ENCODE measurements at regions not wholly inside any gene's neighbourhood (a gene's known extent, or its start where the extent isn't known, plus 50 kb on each side); places are given as distances from the start of the nearest gene placed in this dataset.

DNA sequence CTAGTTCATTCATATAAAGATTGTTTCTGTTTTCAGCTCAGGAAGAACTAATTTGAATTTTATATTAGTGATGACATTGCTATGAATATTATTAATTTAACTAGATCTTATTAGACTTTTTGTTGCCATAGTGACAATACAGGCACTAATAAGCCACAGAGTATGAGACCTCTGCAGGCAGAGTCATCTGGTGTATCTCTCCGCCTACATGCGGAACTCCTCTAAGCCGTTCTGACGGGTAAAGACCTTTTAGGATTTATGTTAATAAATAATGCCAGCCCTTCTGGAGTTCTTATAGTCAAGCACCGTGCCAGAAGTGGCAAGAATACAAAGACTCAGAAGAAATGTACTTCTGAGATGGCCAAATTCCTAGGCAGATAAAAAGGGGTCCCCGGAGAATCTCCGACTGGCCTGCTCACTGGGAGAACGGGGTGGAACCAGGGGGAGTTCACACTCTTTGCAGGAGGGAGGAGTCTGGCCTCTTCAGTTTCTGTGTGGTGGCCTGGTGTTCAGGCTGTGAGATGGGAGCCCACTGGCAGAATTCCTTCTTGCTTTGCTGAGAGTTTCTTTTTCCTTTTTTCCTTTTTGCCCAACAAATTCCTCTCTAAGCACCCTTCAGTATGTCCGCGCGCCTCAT is 85.1 kb upstream of the IL12B start:
- H3K36me3 ChIP-seq (ENCODE audit: control insufficient read depth in 2 of 3, insufficient read depth in 3 of 3, low read length in 3 of 3), result no peaks in the 10 kb centered on the region
- ATAC-seq (no peak), DNase-seq (no peak)
- H3K4me3 Mint-ChIP-seq, result no peak overlapping the region
- H3K27me3 Mint-ChIP-seq, result peaks cover 0 to 18% (median 0%) of the 10 kb centered on the region in 5 donors
- H3K4me3 ChIP-seq (ENCODE audit: low read length), result no peak overlapping the region
- POLR2A ChIA-PET, result no interaction called here
- peaks cover 27 to 31% of the 10 kb centered on the region in 2 donors for H3K4me1 ChIP-seq (ENCODE audit: control insufficient read depth in 2 of 2, insufficient read depth in 2 of 2, low read length in 2 of 2)
- H3K36me3 Mint-ChIP-seq, result peaks cover 0 to 40% (median 0%) of the 10 kb centered on the region in 5 donors
- no peaks in the 10 kb centered on the region for H3K27me3 ChIP-seq (ENCODE audit: control insufficient read depth in 2 of 2, insufficient read depth in 2 of 2, low read length in 2 of 2)
- CTCF ChIA-PET, result no interaction called here
- no peaks in the 10 kb centered on the region for H3K9me3 ChIP-seq (ENCODE audit: control insufficient read depth in 2 of 3, low read length in 3 of 3)
- peaks cover 0 to 4% (median 0%) of the 10 kb centered on the region in 11 donors for H3K9me3 Mint-ChIP-seq
- no peak overlapping the region for H3K27ac ChIP-seq (ENCODE audit: low read depth, low read length)
- H3K27ac Mint-ChIP-seq, result peak overlapping the region in 2 of 9 donors; percentile 6 to 68
- intact Hi-C loops (cut with micrococcal nuclease), result no loop called here
- peaks cover 26 to 44% (median 31%) of the 10 kb centered on the region in 7 donors for H3K4me1 Mint-ChIP-seq

DNA sequence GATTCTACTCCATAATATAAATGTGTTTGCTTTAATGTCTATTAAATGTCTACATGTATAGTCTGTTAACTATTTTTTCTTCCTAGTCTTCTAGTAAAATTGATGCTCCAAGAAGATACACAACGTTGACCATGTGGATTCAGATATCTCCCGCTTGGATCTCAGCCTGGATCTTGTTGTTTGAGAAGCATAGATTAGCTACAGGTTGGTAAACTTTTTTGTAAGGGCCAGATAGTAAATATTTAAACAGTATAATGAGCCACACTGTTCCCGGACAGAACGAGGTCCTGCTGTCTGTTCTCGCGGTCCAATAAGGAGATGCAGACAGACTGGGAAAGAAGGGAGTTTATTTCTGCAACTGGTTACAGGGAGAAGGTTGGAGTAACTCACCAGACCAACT is 86.2 kb upstream of the IL12B start:
- Histone ChIP-seq H3K9me3 (ENCODE audit: control insufficient read depth in 2 of 3, low read length in 3 of 3) (no peaks in the 10 kb centered on the region), H3K27me3 (ENCODE audit: control insufficient read depth in 2 of 2, insufficient read depth in 2 of 2, low read length in 2 of 2) (no peaks in the 10 kb centered on the region), H3K4me3 (ENCODE audit: low read length) (no peak overlapping the region), H3K27ac (ENCODE audit: low read depth, low read length) (no peak overlapping the region), H3K36me3 (ENCODE audit: control insufficient read depth in 2 of 3, insufficient read depth in 3 of 3, low read length in 3 of 3) (no peaks in the 10 kb centered on the region), H3K4me1 (ENCODE audit: control insufficient read depth in 2 of 2, insufficient read depth in 2 of 2, low read length in 2 of 2) (peaks cover 17 to 21% of the 10 kb centered on the region in 2 donors)
- Mint-ChIP-seq H3K27ac (peak overlapping the region in 1 of 9 donors; percentile 3), H3K9me3 (peaks cover 0 to 4% (median 0%) of the 10 kb centered on the region in 11 donors), H3K27me3 (peaks cover 0 to 23% (median 0%) of the 10 kb centered on the region in 5 donors), H3K4me3 (no peak overlapping the region), H3K4me1 (peaks cover 18 to 34% (median 22%) of the 10 kb centered on the region in 7 donors), H3K36me3 (peaks cover 0 to 30% (median 0%) of the 10 kb centered on the region in 5 donors)
- intact Hi-C loops (cut with micrococcal nuclease), result no loop called here
- POLR2A ChIA-PET, result no interaction called here
- CTCF ChIA-PET, result no interaction called here
- ATAC-seq (no peak), DNase-seq (no peak)

DNA sequence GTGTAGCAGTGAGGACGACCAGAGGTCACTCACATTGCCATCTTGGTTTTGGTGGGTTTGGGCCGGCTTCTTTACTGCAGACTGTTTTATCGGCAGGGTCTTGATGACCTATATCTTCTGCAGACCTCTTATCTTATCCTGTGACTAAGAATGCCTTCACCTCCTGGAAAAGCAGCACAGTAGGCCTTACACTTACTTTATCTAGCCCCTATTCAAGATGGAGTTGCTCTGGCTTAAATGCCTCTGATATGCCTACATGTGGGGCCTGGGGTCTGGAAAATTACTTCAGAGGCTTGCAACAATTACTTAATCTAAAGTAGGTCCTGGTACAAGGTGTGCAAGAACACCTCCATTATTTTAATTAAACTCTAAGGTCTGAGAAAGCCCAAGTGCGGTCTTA is 86.9 kb upstream of the IL12B start:
- Histone ChIP-seq H3K27me3 (ENCODE audit: control insufficient read depth in 2 of 2, insufficient read depth in 2 of 2, low read length in 2 of 2) (no peaks in the 10 kb centered on the region), H3K27ac (ENCODE audit: low read depth, low read length) (no peak overlapping the region), H3K9me3 (ENCODE audit: control insufficient read depth in 2 of 3, low read length in 3 of 3) (no peaks in the 10 kb centered on the region), H3K4me1 (ENCODE audit: control insufficient read depth in 2 of 2, insufficient read depth in 2 of 2, low read length in 2 of 2) (peaks cover 11 to 14% of the 10 kb centered on the region in 2 donors), H3K36me3 (ENCODE audit: control insufficient read depth in 2 of 3, insufficient read depth in 3 of 3, low read length in 3 of 3) (no peaks in the 10 kb centered on the region), H3K4me3 (ENCODE audit: low read length) (no peak overlapping the region)
- H3K36me3 Mint-ChIP-seq, result peaks cover 0 to 24% (median 0%) of the 10 kb centered on the region in 5 donors
- DNase-seq (no peak), ATAC-seq (no peak)
- ChIA-PET CTCF (no interaction called here), POLR2A (no interaction called here)
- peaks cover 11 to 26% (median 15%) of the 10 kb centered on the region in 7 donors for H3K4me1 Mint-ChIP-seq
- H3K4me3 Mint-ChIP-seq, result no peak overlapping the region
- peaks cover 0 to 23% (median 0%) of the 10 kb centered on the region in 5 donors for H3K27me3 Mint-ChIP-seq
- intact Hi-C loops (cut with micrococcal nuclease), result no loop called here
- no peak overlapping the region for H3K27ac Mint-ChIP-seq
- peaks cover 0 to 4% (median 0%) of the 10 kb centered on the region in 11 donors for H3K9me3 Mint-ChIP-seq

GRCh38 chr5:159419576-159419975 is 89.3 kb upstream of the IL12B start:
- H3K4me1 Mint-ChIP-seq, result peaks cover 0 to 9% (median 0%) of the 10 kb centered on the region in 7 donors
- no peak overlapping the region for H3K4me3 Mint-ChIP-seq
- CTCF ChIA-PET, result no interaction called here
- no peaks in the 10 kb centered on the region for H3K4me1 ChIP-seq (ENCODE audit: control insufficient read depth in 2 of 2, insufficient read depth in 2 of 2, low read length in 2 of 2)
- POLR2A ChIA-PET, result interaction anchor here (1.0 kb wide), 1 partner anchor 10 kb away, joined by 3 read pairs; no protein-coding TSS in a partner anchor
- H3K27me3 ChIP-seq (ENCODE audit: control insufficient read depth in 2 of 2, insufficient read depth in 2 of 2, low read length in 2 of 2), result no peaks in the 10 kb centered on the region
- intact Hi-C loops (cut with micrococcal nuclease), result no loop called here
- ATAC-seq, result no peak
- H3K27me3 Mint-ChIP-seq, result peaks cover 0 to 20% (median 0%) of the 10 kb centered on the region in 5 donors
- DNase-seq, result no peak
- no peak overlapping the region for H3K4me3 ChIP-seq (ENCODE audit: low read length)
- H3K9me3 Mint-ChIP-seq, result peaks cover 0 to 4% (median 0%) of the 10 kb centered on the region in 11 donors
- H3K27ac Mint-ChIP-seq, result no peak overlapping the region
- H3K36me3 Mint-ChIP-seq, result peaks cover 0 to 28% (median 0%) of the 10 kb centered on the region in 5 donors
- H3K36me3 ChIP-seq (ENCODE audit: control insufficient read depth in 2 of 3, insufficient read depth in 3 of 3, low read length in 3 of 3), result no peaks in the 10 kb centered on the region
- H3K27ac ChIP-seq (ENCODE audit: low read depth, low read length), result no peak overlapping the region
- H3K9me3 ChIP-seq (ENCODE audit: control insufficient read depth in 2 of 3, low read length in 3 of 3), result no peaks in the 10 kb centered on the region

DNA sequence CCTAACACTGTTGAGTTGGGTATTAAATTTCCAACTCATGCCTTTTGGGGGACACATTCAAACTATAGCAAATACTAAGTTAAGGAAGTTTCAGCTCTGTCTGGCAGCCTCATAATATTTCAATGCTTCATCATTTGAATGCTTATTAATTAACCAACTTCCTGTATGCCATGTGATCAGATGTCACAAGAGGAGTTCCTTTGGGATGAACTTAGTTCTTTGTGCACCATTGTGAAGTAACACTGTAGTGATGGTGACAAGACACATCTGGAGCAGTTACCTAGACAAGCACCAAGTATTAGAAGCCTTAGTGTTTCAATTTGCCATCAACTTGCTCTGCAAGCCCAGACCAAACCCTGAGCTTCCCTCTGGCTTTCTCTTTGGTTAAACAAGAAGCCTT is 90.7 kb upstream of the IL12B start:
- H3K36me3 ChIP-seq (ENCODE audit: control insufficient read depth in 2 of 3, insufficient read depth in 3 of 3, low read length in 3 of 3), result no peaks in the 10 kb centered on the region
- no peaks in the 10 kb centered on the region for H3K27me3 ChIP-seq (ENCODE audit: control insufficient read depth in 2 of 2, insufficient read depth in 2 of 2, low read length in 2 of 2)
- Mint-ChIP-seq H3K4me3 (no peak overlapping the region), H3K36me3 (peaks cover 0 to 34% (median 0%) of the 10 kb centered on the region in 5 donors), H3K27ac (no peak overlapping the region), H3K27me3 (peaks cover 0 to 29% (median 0%) of the 10 kb centered on the region in 5 donors), H3K4me1 (peaks cover 0 to 3% (median 0%) of the 10 kb centered on the region in 7 donors), H3K9me3 (peaks cover 0 to 7% (median 0%) of the 10 kb centered on the region in 11 donors)
- peaks cover 0 to 2% of the 10 kb centered on the region in 2 donors for H3K4me1 ChIP-seq (ENCODE audit: control insufficient read depth in 2 of 2, insufficient read depth in 2 of 2, low read length in 2 of 2)
- no peak overlapping the region for H3K27ac ChIP-seq (ENCODE audit: low read depth, low read length)
- ChIA-PET POLR2A (no interaction called here), CTCF (interaction anchor here (1.4 kb wide), 1 partner anchor 9 kb away, joined by 4 read pairs; no protein-coding TSS in a partner anchor)
- intact Hi-C loops (cut with micrococcal nuclease), result no loop called here
- H3K9me3 ChIP-seq (ENCODE audit: control insufficient read depth in 2 of 3, low read length in 3 of 3), result no peaks in the 10 kb centered on the region
- no peak overlapping the region for H3K4me3 ChIP-seq (ENCODE audit: low read length)
- DNase-seq (no peak), ATAC-seq (no peak)

DNA sequence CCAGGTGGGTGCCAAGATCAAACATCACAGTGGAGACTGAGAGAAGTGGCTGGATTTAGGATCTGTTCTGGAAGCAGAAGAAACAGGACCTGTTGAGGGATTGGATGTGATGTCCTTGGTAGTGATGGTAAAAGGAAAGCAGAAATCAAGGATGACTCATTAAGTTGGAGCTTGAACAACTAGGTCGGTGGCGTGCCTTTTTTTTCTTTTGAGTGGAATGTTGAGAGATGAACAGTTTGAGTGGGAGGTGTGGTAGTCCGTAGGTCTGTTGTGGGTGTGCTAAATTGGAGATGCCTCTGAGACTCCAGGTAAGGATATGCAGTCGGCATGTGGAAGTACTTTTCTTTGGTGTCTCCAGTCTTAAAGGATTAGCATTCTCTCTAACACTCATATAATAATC is 92.1 kb upstream of the IL12B start:
- no peaks in the 10 kb centered on the region for H3K9me3 ChIP-seq (ENCODE audit: control insufficient read depth in 2 of 3, low read length in 3 of 3)
- peaks cover 0 to 28% (median 0%) of the 10 kb centered on the region in 5 donors for H3K36me3 Mint-ChIP-seq
- ChIA-PET CTCF (no interaction called here), POLR2A (no interaction called here)
- H3K4me1 ChIP-seq (ENCODE audit: control insufficient read depth in 2 of 2, insufficient read depth in 2 of 2, low read length in 2 of 2), result peaks cover 8 to 16% of the 10 kb centered on the region in 2 donors
- peaks cover 6 to 16% (median 11%) of the 10 kb centered on the region in 7 donors for H3K4me1 Mint-ChIP-seq
- H3K4me3 Mint-ChIP-seq, result no peak overlapping the region
- intact Hi-C loops (cut with micrococcal nuclease), result no loop called here
- H3K9me3 Mint-ChIP-seq, result peaks cover 0 to 8% (median 0%) of the 10 kb centered on the region in 11 donors
- DNase-seq (no peak), ATAC-seq (no peak)
- H3K27ac Mint-ChIP-seq, result no peak overlapping the region
- H3K27me3 Mint-ChIP-seq, result peaks cover 0 to 27% (median 0%) of the 10 kb centered on the region in 5 donors
- no peak overlapping the region for H3K27ac ChIP-seq (ENCODE audit: low read depth, low read length)
- no peaks in the 10 kb centered on the region for H3K27me3 ChIP-seq (ENCODE audit: control insufficient read depth in 2 of 2, insufficient read depth in 2 of 2, low read length in 2 of 2)
- no peaks in the 10 kb centered on the region for H3K36me3 ChIP-seq (ENCODE audit: control insufficient read depth in 2 of 3, insufficient read depth in 3 of 3, low read length in 3 of 3)
- H3K4me3 ChIP-seq (ENCODE audit: low read length), result no peak overlapping the region

DNA sequence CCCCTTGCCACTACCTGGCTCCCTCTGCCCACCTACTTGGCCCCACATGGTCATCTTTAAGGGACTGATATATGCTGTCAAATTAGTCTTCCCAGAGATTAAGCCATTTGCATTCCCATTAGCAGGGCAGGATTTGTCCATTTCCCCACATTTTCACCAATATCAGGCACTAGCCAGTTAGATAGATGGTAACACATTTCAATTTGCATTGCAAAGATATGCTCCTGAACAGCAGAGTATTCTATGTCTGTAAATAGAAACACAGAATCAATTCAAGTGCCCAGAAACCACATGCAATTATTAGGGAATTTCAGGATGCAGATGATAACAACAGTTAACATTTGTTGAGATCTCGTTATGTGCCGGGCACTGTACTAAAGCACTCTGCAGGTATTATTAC is 92.6 kb upstream of the IL12B start:
- intact Hi-C loops (cut with micrococcal nuclease), result no loop called here
- Histone ChIP-seq H3K27me3 (ENCODE audit: control insufficient read depth in 2 of 2, insufficient read depth in 2 of 2, low read length in 2 of 2) (no peaks in the 10 kb centered on the region), H3K4me3 (ENCODE audit: low read length) (no peak overlapping the region), H3K4me1 (ENCODE audit: control insufficient read depth in 2 of 2, insufficient read depth in 2 of 2, low read length in 2 of 2) (peaks cover 13 to 22% of the 10 kb centered on the region in 2 donors), H3K27ac (ENCODE audit: low read depth, low read length) (no peak overlapping the region), H3K36me3 (ENCODE audit: control insufficient read depth in 2 of 3, insufficient read depth in 3 of 3, low read length in 3 of 3) (no peaks in the 10 kb centered on the region), H3K9me3 (ENCODE audit: control insufficient read depth in 2 of 3, low read length in 3 of 3) (no peaks in the 10 kb centered on the region)
- ATAC-seq, result no peak
- Mint-ChIP-seq H3K4me1 (peaks cover 10 to 22% (median 17%) of the 10 kb centered on the region in 7 donors), H3K9me3 (peaks cover 0 to 8% (median 0%) of the 10 kb centered on the region in 11 donors), H3K27ac (no peak overlapping the region), H3K27me3 (peaks cover 0 to 29% (median 0%) of the 10 kb centered on the region in 5 donors), H3K4me3 (no peak overlapping the region), H3K36me3 (peaks cover 0 to 29% (median 0%) of the 10 kb centered on the region in 5 donors)
- POLR2A ChIA-PET, result no interaction called here
- no peak for DNase-seq
- CTCF ChIA-PET, result no interaction called here
